Liver (tissue), 8 donors: ENCODE measurements at regions not wholly inside any gene's neighbourhood (a gene's known extent, or its start where the extent isn't known, plus 50 kb on each side); places are given as distances from the start of the nearest gene placed in this dataset.

Experiments
- DNase-seq: peaks from one replicate; pipeline ENCODE4 v3.0.0-alpha.2; 2017; ENCODE audit warnings: low spot score
- H3K27ac ChIP-seq, 2 donors: one replicate each; pipeline ENCODE4 v1.7.0; 2013; ENCODE audit warnings: inconsistent platforms in 2 of 2, low read length in 2 of 2, control low read depth in 1 of 2, low read depth in 1 of 2, mild to moderate bottlenecking in 1 of 2
- H3K27me3 ChIP-seq, 4 donors: one replicate each; pipeline versions ENCODE4 v1.6.1 to v1.7.0; 2013; ENCODE audit warnings: low read length in 3 of 4, inconsistent platforms in 1 of 4, mild to moderate bottlenecking in 1 of 4, moderate library complexity in 1 of 4; ENCODE audit not compliant: control insufficient read depth in 4 of 4, insufficient read depth in 4 of 4
- H3K36me3 ChIP-seq, 4 donors: one replicate each; pipeline versions ENCODE4 v1.6.1 to v1.7.0; 2013; ENCODE audit warnings: low read length in 3 of 4, mild to moderate bottlenecking in 3 of 4, low read depth in 1 of 4, moderate library complexity in 1 of 4; ENCODE audit not compliant: control insufficient read depth in 4 of 4, insufficient read depth in 3 of 4
- H3K4me1 ChIP-seq, 4 donors: one replicate each; pipeline versions ENCODE4 v1.6.1 to v1.7.0; 2013; ENCODE audit warnings: low read length in 3 of 4, mild to moderate bottlenecking in 3 of 4, moderate library complexity in 1 of 4; ENCODE audit not compliant: control insufficient read depth in 4 of 4, insufficient read depth in 4 of 4
- H3K4me3 ChIP-seq, 3 donors: one replicate each; pipeline versions ENCODE4 v1.6.1 to v1.7.0; 2013; ENCODE audit warnings: low read length in 3 of 3, control low read depth in 1 of 3, low read depth in 1 of 3, mild to moderate bottlenecking in 1 of 3
- H3K9ac ChIP-seq, 2 donors: one replicate each; pipeline ENCODE4 v1.7.0; 2013; ENCODE audit warnings: low read length in 2 of 2, mild to moderate bottlenecking in 2 of 2, moderate library complexity in 2 of 2, control low read depth in 1 of 2, low read depth in 1 of 2
- H3K9me3 ChIP-seq, 4 donors: one replicate each; pipeline versions ENCODE4 v1.6.1 to v1.7.0; 2013; ENCODE audit warnings: low read length in 3 of 4; ENCODE audit not compliant: control insufficient read depth in 4 of 4
- ATF3 ChIP-seq: IDR thresholded peaks from 2 replicates; pipeline ENCODE4 v1.6.1; 2016; ENCODE audit warnings: antibody characterized with exemption
- CTCF ChIP-seq: fragments of 150-350 bp; IDR thresholded peaks from 2 replicates; pipeline ENCODE4 v1.5.1; 2017; ENCODE audit warnings: improper control_type of control experiment, low read depth, low read length; ENCODE audit not compliant: missing input control
- EGR1 ChIP-seq, 2 donors: IDR thresholded peaks; 2 replicates each; pipeline ENCODE4 v1.6.1; 2016 to 2018; ENCODE audit warnings: antibody characterized with exemption in 2 of 2, low read depth in 2 of 2
- FOXA1 ChIP-seq: IDR thresholded peaks from 2 replicates; pipeline ENCODE4 v1.6.1; 2016; ENCODE audit warnings: antibody characterized with exemption
- GABPA ChIP-seq, 2 donors: IDR thresholded peaks in 1 of 2; conservative IDR thresholded peaks in 1 of 2; 2 replicates each; pipeline ENCODE4 v1.6.1; 2016; ENCODE audit warnings: antibody characterized with exemption in 2 of 2, mild to moderate bottlenecking in 1 of 2, moderate library complexity in 1 of 2
- HNF4A ChIP-seq, 2 donors: conservative IDR thresholded peaks; 2 replicates each; pipeline ENCODE4 v1.6.1; 2016; ENCODE audit warnings: antibody characterized with exemption in 2 of 2, mild to moderate bottlenecking in 2 of 2
- HNF4G ChIP-seq: IDR thresholded peaks from 2 replicates; pipeline ENCODE4 v1.6.1; 2016; ENCODE audit warnings: antibody characterized with exemption
- JUND ChIP-seq, 2 donors: IDR thresholded peaks; 2 replicates each; pipeline ENCODE4 v1.6.1; 2016; ENCODE audit warnings: antibody characterized with exemption in 2 of 2
- MAX ChIP-seq: IDR thresholded peaks from 2 replicates; pipeline ENCODE4 v1.6.1; 2016; ENCODE audit warnings: antibody characterized with exemption
- NR2F2 ChIP-seq: IDR thresholded peaks from 2 replicates; pipeline ENCODE4 v1.6.1; 2016; ENCODE audit warnings: antibody characterized with exemption
- RAD21 ChIP-seq, 2 donors: IDR thresholded peaks; 2 replicates each; pipeline ENCODE4 v1.6.1; 2016; ENCODE audit warnings: antibody characterized with exemption in 2 of 2, mild to moderate bottlenecking in 2 of 2
- REST ChIP-seq: IDR thresholded peaks from 2 replicates; pipeline ENCODE4 v1.6.1; 2016; ENCODE audit warnings: antibody characterized with exemption, mild to moderate bottlenecking
- RXRA ChIP-seq, 2 donors: IDR thresholded peaks; 2 replicates each; pipeline ENCODE4 v1.6.1; 2017 to 2018; ENCODE audit warnings: antibody characterized with exemption in 2 of 2, mild to moderate bottlenecking in 1 of 2
- YY1 ChIP-seq: IDR thresholded peaks from 2 replicates; pipeline ENCODE4 v1.6.1; 2016; ENCODE audit warnings: antibody characterized with exemption, mild to moderate bottlenecking
- WGBS: extraction: QIAGEN DNeasy Blood & Tissue Kit; methylation state at CpG from one replicate; pipeline ENCODE4 v1.1.7; 2013; 5-methylcytosine and 5-hydroxymethylcytosine counted together
- donor health status: healthy.
- donor health status: healthy.
- donor health status: healthy.
- donor health status: healthy.
- donor health status: healthy.

DNA sequence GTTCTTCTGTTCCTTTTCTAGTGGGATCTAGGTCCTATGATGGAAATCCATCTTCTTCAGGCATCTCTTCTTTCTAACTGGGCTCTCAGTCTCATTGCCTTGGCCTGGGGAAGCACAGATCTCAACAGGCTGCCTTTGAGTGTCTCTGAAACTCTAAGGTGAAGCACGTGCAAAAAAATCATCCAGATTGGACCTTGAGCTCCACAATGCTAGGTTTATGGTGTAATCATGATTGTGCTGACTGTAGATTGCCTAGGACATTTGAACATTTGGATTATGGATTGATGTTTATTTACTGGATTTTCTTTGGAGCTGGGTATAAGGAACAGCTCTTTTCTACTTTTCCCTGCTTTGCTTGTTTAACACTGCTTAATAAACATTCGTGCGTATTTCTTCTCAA is 191.5 kb upstream of the NR3C2 start:
- 59% methylated on average over 3 of the region's 3 CpGs for WGBS
- H3K36me3 ChIP-seq, result no peaks in the 10 kb centered on the region
- no peak overlapping the region for H3K9ac ChIP-seq
- H3K27ac ChIP-seq, result no peak overlapping the region
- H3K27me3 ChIP-seq, result no peaks in the 10 kb centered on the region
- no peak overlapping the region for H3K4me3 ChIP-seq
- DNase-seq, result no peak
- H3K4me1 ChIP-seq, result no peaks in the 10 kb centered on the region
- no peak for TF ChIP-seq EGR1 (IDR thresholded peaks at IDR 0.05; ENCODE audit: low read depth in 2 of 2)
- TF ChIP-seq JUND (IDR thresholded peaks at IDR 0.05), result no peak
- TF ChIP-seq MAX, result no peak
- TF ChIP-seq GABPA (IDR thresholded peaks at IDR 0.05 in 1 of 2, conservative IDR thresholded peaks at IDR 0.05 in 1 of 2), result no peak
- no peak for TF ChIP-seq RAD21 (IDR thresholded peaks at IDR 0.05)
- peak in 1 of 2 donors; percentile 39 for TF ChIP-seq HNF4A (conservative IDR thresholded peaks at IDR 0.05)
- H3K9me3 ChIP-seq, result peaks cover 0 to 6% (median 0%) of the 10 kb centered on the region in 4 donors

GRCh38 chr4:148632476-148632875 is 190.3 kb upstream of the NR3C2 start:
- no peak for DNase-seq
- no peak overlapping the region for H3K27ac ChIP-seq
- no peaks in the 10 kb centered on the region for H3K4me1 ChIP-seq
- peaks cover 0 to 2% (median 0%) of the 10 kb centered on the region in 4 donors for H3K9me3 ChIP-seq
- TF ChIP-seq CTCF (no peak), RXRA (IDR thresholded peaks at IDR 0.05) (no peak), RAD21 (IDR thresholded peaks at IDR 0.05) (no peak), GABPA (IDR thresholded peaks at IDR 0.05 in 1 of 2, conservative IDR thresholded peaks at IDR 0.05 in 1 of 2) (no peak), ATF3 (no peak), EGR1 (IDR thresholded peaks at IDR 0.05; ENCODE audit: low read depth in 2 of 2) (no peak), REST (no peak)
- WGBS, result 86% methylated on average over 2 of the region's 2 CpGs
- H3K27me3 ChIP-seq, result no peaks in the 10 kb centered on the region
- no peak overlapping the region for H3K4me3 ChIP-seq
- H3K9ac ChIP-seq, result no peak overlapping the region
- H3K36me3 ChIP-seq, result no peaks in the 10 kb centered on the region

GRCh38 chr4:148630051-148630450 is 187.8 kb upstream of the NR3C2 start:
- Histone ChIP-seq H3K9me3 (peaks cover 0 to 8% (median 1%) of the 10 kb centered on the region in 4 donors), H3K9ac (no peak overlapping the region), H3K36me3 (no peaks in the 10 kb centered on the region), H3K27ac (no peak overlapping the region), H3K4me3 (no peak overlapping the region), H3K4me1 (no peaks in the 10 kb centered on the region), H3K27me3 (no peaks in the 10 kb centered on the region)
- 87% methylated on average over 1 of the region's 1 CpG for WGBS
- DNase-seq, result no peak
- no peak for TF ChIP-seq FOXA1
- no peak for TF ChIP-seq MAX
- no peak for TF ChIP-seq GABPA (IDR thresholded peaks at IDR 0.05 in 1 of 2, conservative IDR thresholded peaks at IDR 0.05 in 1 of 2)
- no peak for TF ChIP-seq HNF4G
- no peak for TF ChIP-seq YY1
- TF ChIP-seq JUND (IDR thresholded peaks at IDR 0.05), result no peak
- TF ChIP-seq NR2F2, result no peak
